C4-2B (cell line): ENCODE measurements at regions not wholly inside any gene's neighbourhood (a gene's known extent, or its start where the extent isn't known, plus 50 kb on each side); places are given as distances from the start of the nearest gene placed in this dataset.

ENCODE experiments used
- CTCF ChIP-seq: fragments of 450-650 bp; conservative IDR thresholded peaks from 2 replicates; pipeline ENCODE4 v1.5.1; 2017; ENCODE audit warnings: mild to moderate bottlenecking
- ZFX ChIP-seq: fragments of 450-650 bp; IDR thresholded peaks from 2 replicates; pipeline ENCODE4 v1.6.1; 2017

GRCh38 chr15:25960273-25960672 is 97.1 kb upstream of the ATP10A start:
- no peak for TF ChIP-seq CTCF
- no peak for TF ChIP-seq ZFX
